Heart right ventricle (tissue), 16 donors: ENCODE measurements at regions not wholly inside any gene's neighbourhood (a gene's known extent, or its start where the extent isn't known, plus 50 kb on each side); places are given as distances from the start of the nearest gene placed in this dataset.

Source experiments
- ATAC-seq, 8 donors: fragments of 200-7000 bp; cut with Tn5 transposase; one replicate each; pipeline ENCODE4 v1.9.1; 2020; ENCODE audit warnings: mild to moderate bottlenecking in 8 of 8, moderate library complexity in 8 of 8, moderate number of reproducible peaks in 1 of 8
- DNase-seq, 2 donors: peaks; one replicate each; pipeline ENCODE4 v3.0.0-alpha.2; 2020
- H3K27ac ChIP-seq, 10 donors: fragments of 200-600 bp; sonication (generic) in 2 of 10; one replicate each; pipeline versions ENCODE4 v1.5.0 to v1.8.0; 2020 to 2022; ENCODE audit warnings: mild to moderate bottlenecking in 3 of 10
- H3K27me3 ChIP-seq, 7 donors: fragments of 200-600 bp; one replicate each; pipeline ENCODE4 v1.8.0; 2021 to 2022; ENCODE audit warnings: mild to moderate bottlenecking in 2 of 7
- H3K36me3 ChIP-seq, 9 donors: fragments of 200-600 bp; sonication (generic) in 1 of 9; one replicate each; pipeline versions ENCODE4 v1.5.0 to v1.8.0; 2020 to 2022; ENCODE audit warnings: mild to moderate bottlenecking in 2 of 9
- H3K4me1 ChIP-seq, 9 donors: fragments of 200-600 bp; sonication (generic) in 1 of 9; one replicate each; pipeline versions ENCODE4 v1.5.0 to v1.8.0; 2020 to 2022; ENCODE audit warnings: mild to moderate bottlenecking in 4 of 9
- H3K4me3 ChIP-seq, 10 donors: fragments of 200-600 bp; sonication (generic) in 2 of 10; one replicate each; pipeline versions ENCODE4 v1.5.0 to v1.8.0; 2020 to 2022; ENCODE audit warnings: mild to moderate bottlenecking in 7 of 10, moderate library complexity in 2 of 10
- H3K9me3 ChIP-seq, 11 donors: fragments of 200-600 bp in 10 of 11; sonication (generic) in 2 of 11; one replicate each; pipeline versions ENCODE4 v1.5.0 to v1.8.0; 2013 to 2022; ENCODE audit warnings: mild to moderate bottlenecking in 2 of 11, control low read depth in 1 of 11, moderate library complexity in 1 of 11
- WGBS, 2 donors: extraction: QIAGEN DNeasy Blood & Tissue Kit; methylation state at CpG; one replicate each; pipeline ENCODE4 v1.1.7; 2013; ENCODE audit warnings: inconsistent platforms in 1 of 2; 5-methylcytosine and 5-hydroxymethylcytosine counted together
- intact Hi-C, 10 donors: fragments of 100-400 bp; cut with DNase I; formaldehyde crosslinking; loops; one replicate each; pipeline versions ENCODE4 v1.11.1 to v1.14.2; 2022
- TF ChIP-seq, protein P1 (sequence below), 9 donors: fragments of 200-600 bp; sonication (generic) in 2 of 9; IDR thresholded peaks; one replicate each; pipeline versions ENCODE4 v1.5.0 to v1.8.0; 2021 to 2022; ENCODE audit warnings: antibody characterized with exemption in 9 of 9, mild to moderate bottlenecking in 5 of 9, moderate library complexity in 1 of 9
- donor health status: Arrhythmogenic right ventricular cardiomyopathy.
- donor health status: ischemic (EF 13 %, LVEDD 7.1; RV severe dilation, severe dysfunction).
- donor health status: healthy with polysubstance abuse.
- donor health status: DM: no; HTN: yes; CAD: no.
- donor health status: DM: no; HTN: no; CAD: no.
- donor health status: ischemic (EF 25% LVEDD 6.9; RV normal size, moderate dysfunction).
- donor health status: ischemic (EF 25% LVEDD 5.7; RV mildly dilated, moderate dysfunction).
- donor health status: healthy.
- donor health status: DM: yes; HTN: yes; CAD: no.
- donor health status: Ischemic cardiomyopathy.
- donor health status: ischemic (EF 35%, LVEDD 5.7; RV mildly dilated, moderate dysfunction).
- donor health status: nonischemic (EF 11% LVEDD 7.7; RV severe dilation, severe dysfunction).
- donor health status: DM: yes; HTN: yes; CAD: no.
- donor health status: PGD.
- donor health status: ischemic (EF 29% LVEDD 5.4; RV normal size, mild dysfunction).
- donor health status: nonischemic (EF 23%, LVEDD 6.1; RV moderate dilation, normal function).

DNA sequence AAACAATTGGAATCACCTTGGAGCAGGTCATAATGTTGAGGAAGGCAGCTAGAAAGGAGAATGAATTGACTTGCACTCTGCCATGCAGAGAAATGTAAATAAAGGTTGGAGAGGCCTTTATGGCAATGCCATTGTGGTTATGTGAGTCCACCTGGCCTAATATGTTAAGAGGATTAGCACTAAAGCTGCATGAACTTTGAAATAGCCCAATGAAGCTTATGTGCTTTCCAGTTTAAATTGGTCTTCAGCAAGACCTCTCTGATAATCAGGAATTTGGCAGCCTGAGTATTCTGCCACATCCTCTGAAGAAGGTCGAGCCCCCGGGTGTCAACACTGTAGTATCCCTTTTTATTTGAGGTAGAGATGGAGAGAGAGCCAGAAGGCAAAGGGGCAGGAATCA is 464.9 kb downstream of the CDH2 start:
- H3K27ac ChIP-seq, result no peak overlapping the region
- WGBS, 2 donors, result 24 to 38% methylated on average over 2 of the region's 2 CpGs
- no peak overlapping the region for H3K4me3 ChIP-seq
- TF ChIP-seq, protein P1, sequence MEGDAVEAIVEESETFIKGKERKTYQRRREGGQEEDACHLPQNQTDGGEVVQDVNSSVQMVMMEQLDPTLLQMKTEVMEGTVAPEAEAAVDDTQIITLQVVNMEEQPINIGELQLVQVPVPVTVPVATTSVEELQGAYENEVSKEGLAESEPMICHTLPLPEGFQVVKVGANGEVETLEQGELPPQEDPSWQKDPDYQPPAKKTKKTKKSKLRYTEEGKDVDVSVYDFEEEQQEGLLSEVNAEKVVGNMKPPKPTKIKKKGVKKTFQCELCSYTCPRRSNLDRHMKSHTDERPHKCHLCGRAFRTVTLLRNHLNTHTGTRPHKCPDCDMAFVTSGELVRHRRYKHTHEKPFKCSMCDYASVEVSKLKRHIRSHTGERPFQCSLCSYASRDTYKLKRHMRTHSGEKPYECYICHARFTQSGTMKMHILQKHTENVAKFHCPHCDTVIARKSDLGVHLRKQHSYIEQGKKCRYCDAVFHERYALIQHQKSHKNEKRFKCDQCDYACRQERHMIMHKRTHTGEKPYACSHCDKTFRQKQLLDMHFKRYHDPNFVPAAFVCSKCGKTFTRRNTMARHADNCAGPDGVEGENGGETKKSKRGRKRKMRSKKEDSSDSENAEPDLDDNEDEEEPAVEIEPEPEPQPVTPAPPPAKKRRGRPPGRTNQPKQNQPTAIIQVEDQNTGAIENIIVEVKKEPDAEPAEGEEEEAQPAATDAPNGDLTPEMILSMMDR (IDR thresholded peaks at IDR 0.05), result no peak
- DNase-seq (no peak), ATAC-seq (no peak)
- H3K9me3 ChIP-seq, result peaks cover 0 to 23% (median 5%) of the 10 kb centered on the region in 11 donors
- intact Hi-C loops, result loop anchor here in 1 of 10 donors (5.0 kb wide), 1 partner anchor 50 kb away; no protein-coding TSS in a partner anchor
- no peaks in the 10 kb centered on the region for H3K27me3 ChIP-seq
- peaks cover 0 to 23% (median 10%) of the 10 kb centered on the region in 9 donors for H3K4me1 ChIP-seq
- no peaks in the 10 kb centered on the region for H3K36me3 ChIP-seq

DNA sequence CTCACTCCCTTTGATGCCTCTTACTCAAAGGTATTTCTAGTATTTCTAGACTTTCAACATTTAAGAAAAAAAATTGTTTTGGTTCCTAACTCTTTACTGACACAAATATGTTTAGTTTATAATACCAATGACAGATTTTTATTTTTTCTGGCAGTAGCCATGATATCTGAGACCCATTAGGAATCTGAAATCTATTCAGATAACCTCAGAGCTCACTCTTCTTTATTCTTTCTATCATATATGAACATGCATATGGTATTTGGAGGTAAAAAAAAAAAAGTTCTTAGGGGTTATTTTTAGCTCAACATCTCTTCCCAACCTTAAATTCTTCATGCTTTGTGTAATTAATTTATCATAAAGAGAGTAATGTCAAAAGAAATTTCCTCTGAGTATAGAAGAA is 465.5 kb downstream of the CDH2 start:
- H3K27ac ChIP-seq, result no peak overlapping the region
- peaks cover 0 to 23% (median 10%) of the 10 kb centered on the region in 9 donors for H3K4me1 ChIP-seq
- intact Hi-C loops, result loop anchor here in 1 of 10 donors (5.0 kb wide), 1 partner anchor 49 kb away; no protein-coding TSS in a partner anchor
- no peaks in the 10 kb centered on the region for H3K27me3 ChIP-seq
- peaks cover 0 to 23% (median 5%) of the 10 kb centered on the region in 11 donors for H3K9me3 ChIP-seq
- TF ChIP-seq, protein P1 (IDR thresholded peaks at IDR 0.05), result no peak
- H3K36me3 ChIP-seq, result no peaks in the 10 kb centered on the region
- ATAC-seq, result no peak
- H3K4me3 ChIP-seq, result no peak overlapping the region
- no peak for DNase-seq

DNA sequence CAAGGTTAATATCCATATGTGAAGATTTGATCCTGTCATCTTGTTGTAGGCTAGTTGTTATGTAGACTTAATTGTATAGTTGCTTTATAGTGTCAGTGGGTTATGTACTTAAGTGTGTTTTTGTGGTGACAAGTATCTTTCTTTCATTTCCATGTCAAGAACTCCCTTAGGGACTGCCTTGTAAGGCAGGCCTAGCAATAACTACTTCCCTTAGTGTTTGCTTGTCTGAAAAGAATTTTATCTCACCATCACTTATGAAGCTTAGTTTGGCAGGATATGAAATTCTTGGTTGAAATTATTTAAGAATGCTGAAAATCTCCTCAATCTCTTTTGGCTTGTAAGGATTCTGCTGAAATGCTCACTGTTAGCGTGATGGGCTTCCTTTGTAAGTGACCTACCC is 467.6 kb downstream of the CDH2 start:
- H3K9me3 ChIP-seq, result peaks cover 0 to 23% (median 5%) of the 10 kb centered on the region in 11 donors
- ATAC-seq (no peak), DNase-seq (no peak)
- WGBS, 2 donors, result 79 to 80% methylated on average over 1 of the region's 1 CpG
- intact Hi-C loops, result no loop called here
- TF ChIP-seq, protein P1 (IDR thresholded peaks at IDR 0.05), result no peak
- no peak overlapping the region for H3K4me3 ChIP-seq
- peaks cover 0 to 23% (median 10%) of the 10 kb centered on the region in 9 donors for H3K4me1 ChIP-seq
- no peak overlapping the region for H3K27ac ChIP-seq
- H3K27me3 ChIP-seq, result no peaks in the 10 kb centered on the region
- H3K36me3 ChIP-seq, result no peaks in the 10 kb centered on the region

DNA sequence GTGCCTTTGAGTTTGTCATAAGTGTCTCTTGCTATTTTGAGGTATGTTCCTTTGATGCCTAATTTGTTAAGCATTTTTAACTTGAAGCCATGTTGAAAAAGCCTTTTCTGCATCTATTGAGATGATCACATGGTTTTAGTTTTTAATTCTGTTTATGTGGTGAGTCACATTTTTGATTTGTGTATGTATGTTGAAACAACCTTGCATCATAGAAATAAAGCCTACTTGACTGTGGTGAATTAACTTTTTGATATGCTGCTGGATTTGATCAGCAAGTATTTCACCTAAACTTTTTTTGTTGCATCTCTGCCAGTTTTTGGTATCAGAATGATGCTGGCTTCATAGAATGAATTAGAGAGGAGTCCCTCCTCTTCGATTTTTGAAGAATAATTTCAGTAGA is 469.7 kb downstream of the CDH2 start:
- TF ChIP-seq, protein P1 (IDR thresholded peaks at IDR 0.05), result no peak
- Histone ChIP-seq H3K27me3 (no peaks in the 10 kb centered on the region), H3K27ac (no peak overlapping the region), H3K4me3 (no peak overlapping the region), H3K9me3 (peaks cover 0 to 23% (median 5%) of the 10 kb centered on the region in 11 donors), H3K36me3 (no peaks in the 10 kb centered on the region), H3K4me1 (peaks cover 0 to 5% (median 0%) of the 10 kb centered on the region in 9 donors)
- intact Hi-C loops, result no loop called here
- ATAC-seq (no peak), DNase-seq (no peak)
- 91 to 93% methylated on average over 1 of the region's 1 CpG for WGBS, 2 donors
